CD4-positive, alpha-beta T cell (primary cell): ENCODE measurements at regions not wholly inside any gene's neighbourhood (a gene's known extent, or its start where the extent isn't known, plus 50 kb on each side); places are given as distances from the start of the nearest gene placed in this dataset.

Experiments
- ATAC-seq: fragments of 200-7000 bp; cut with Tn5 transposase; one replicate; pipeline ENCODE4 v1.10.0; 2022; ENCODE audit warnings: mild to moderate bottlenecking; ENCODE audit not compliant: poor library complexity
- CTCF ChIA-PET: fragments of 350-600 bp; sonication (Branson Sonifier 250); formaldehyde crosslinking; loops from one replicate; lab custom pipeline; 2021; ENCODE audit warnings: antibody characterized with exemption, inconsistent platforms; lab: Charles Lee
- POLR2A ChIA-PET: fragments of 350-600 bp; sonication (Branson Sonifier 250); formaldehyde crosslinking; loops from one replicate; lab custom pipeline; 2021; ENCODE audit warnings: antibody characterized with exemption, inconsistent platforms; lab: Charles Lee
- DNase-seq, 14 experiments: peaks; one replicate each; pipeline ENCODE4 v3.0.0-alpha.2; 2013 to 2020; ENCODE audit warnings: mixed read lengths in 2 of 14
- H3K27ac ChIP-seq, 2 donors: one replicate each; pipeline versions ENCODE4 v1.5.1 to v1.7.0; 2013; ENCODE audit warnings: low read length in 2 of 2, low read depth in 1 of 2, mild to moderate bottlenecking in 1 of 2
- H3K27me3 ChIP-seq, 2 experiments: 1 replicate in 1 of 2; 2 replicates in 1 of 2; pipeline versions ENCODE4 v1.6.1 to v1.7.0; 2013; ENCODE audit warnings: low read length in 2 of 2, control low read depth in 1 of 2, mild to moderate bottlenecking in 1 of 2, moderate library complexity in 1 of 2; ENCODE audit not compliant: insufficient read depth in 2 of 2, control insufficient read depth in 1 of 2
- H3K36me3 ChIP-seq: one replicate; pipeline ENCODE4 v1.6.1; 2013; ENCODE audit warnings: low read length, control low read depth; ENCODE audit not compliant: insufficient read depth
- H3K4me1 ChIP-seq: one replicate; pipeline ENCODE4 v1.6.1; 2013; ENCODE audit warnings: low read length, control low read depth; ENCODE audit not compliant: insufficient read depth
- H3K4me3 ChIP-seq: one replicate; pipeline ENCODE4 v1.5.1; 2013; ENCODE audit warnings: mild to moderate bottlenecking, low read length, moderate library complexity
- H3K9me3 ChIP-seq, 2 experiments: 1 replicate in 1 of 2; 2 replicates in 1 of 2; pipeline versions ENCODE4 v1.6.1 to v1.7.0; 2013; ENCODE audit warnings: low read length in 2 of 2, mild to moderate bottlenecking in 2 of 2, control low read depth in 1 of 2, moderate library complexity in 1 of 2; ENCODE audit not compliant: control insufficient read depth in 1 of 2, insufficient read depth in 1 of 2
- H3K27ac Mint-ChIP-seq: one replicate; pipeline ENCODE4 v1.8.0; 2020; ENCODE audit warnings: mixed read lengths
- H3K27me3 Mint-ChIP-seq: one replicate; pipeline ENCODE4 v1.8.0; 2021; ENCODE audit warnings: mixed read lengths
- H3K36me3 Mint-ChIP-seq: one replicate; pipeline ENCODE4 v1.8.0; 2021; ENCODE audit warnings: low read depth, mixed read lengths
- H3K4me1 Mint-ChIP-seq: one replicate; pipeline ENCODE4 v1.8.0; 2021; ENCODE audit warnings: low read depth, mixed read lengths
- H3K4me3 Mint-ChIP-seq: one replicate; pipeline ENCODE4 v1.8.0; 2020; ENCODE audit warnings: mild to moderate bottlenecking, mixed read lengths
- H3K9me3 Mint-ChIP-seq: one replicate; pipeline ENCODE4 v1.8.0; 2020; ENCODE audit warnings: mixed read lengths
- intact Hi-C, 2 experiments: fragments of 100-400 bp; cut with DNase I in 1 of 2; cut with micrococcal nuclease in 1 of 2; formaldehyde crosslinking; loops; one replicate each; pipeline versions ENCODE4 v1.15.1 to v1.9.0; 2023 to 2025; cut with DNase I, micrococcal nuclease
- TF ChIP-seq, protein P1 (sequence below): fragments of 200-600 bp; IDR thresholded peaks from one replicate; pipeline ENCODE4 v1.8.0; 2022; ENCODE audit warnings: antibody characterized with exemption, mild to moderate bottlenecking

DNA sequence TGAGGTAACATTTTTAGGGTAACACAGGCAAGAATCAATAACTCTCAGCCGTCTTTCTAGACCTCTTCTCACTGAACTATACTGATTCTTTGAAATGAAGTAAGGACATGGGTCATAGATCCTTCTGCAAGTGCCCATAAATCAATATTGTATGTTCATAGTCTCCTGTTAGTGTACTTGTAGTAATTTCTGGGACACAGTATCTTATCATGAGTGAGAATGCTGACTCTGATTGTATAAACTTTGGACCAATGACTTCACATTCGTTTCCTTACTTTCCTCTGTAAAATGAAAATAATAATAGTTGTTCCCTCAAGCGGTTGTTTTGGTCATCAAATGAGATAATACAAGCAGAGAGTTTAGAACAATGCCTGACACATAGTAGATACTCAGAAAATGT lies 777.1 kb upstream of the GOLIM4 start:
- intact Hi-C loops = no loop called here
- Histone ChIP-seq H3K9me3 (no peaks in the 10 kb centered on the region), H3K27ac (no peak overlapping the region), H3K4me1 (no peaks in the 10 kb centered on the region), H3K27me3 (no peaks in the 10 kb centered on the region), H3K4me3 (no peak overlapping the region), H3K36me3 (no peaks in the 10 kb centered on the region)
- ChIA-PET POLR2A (no interaction called here), CTCF (no interaction called here)
- Mint-ChIP-seq H3K4me3 (no peak overlapping the region), H3K36me3 (no peaks in the 10 kb centered on the region), H3K27ac (no peak overlapping the region), H3K27me3 (no peaks in the 10 kb centered on the region), H3K9me3 (no peaks in the 10 kb centered on the region), H3K4me1 (no peaks in the 10 kb centered on the region)
- ATAC-seq (no peak), DNase-seq (no peak)
- TF ChIP-seq, protein P1, sequence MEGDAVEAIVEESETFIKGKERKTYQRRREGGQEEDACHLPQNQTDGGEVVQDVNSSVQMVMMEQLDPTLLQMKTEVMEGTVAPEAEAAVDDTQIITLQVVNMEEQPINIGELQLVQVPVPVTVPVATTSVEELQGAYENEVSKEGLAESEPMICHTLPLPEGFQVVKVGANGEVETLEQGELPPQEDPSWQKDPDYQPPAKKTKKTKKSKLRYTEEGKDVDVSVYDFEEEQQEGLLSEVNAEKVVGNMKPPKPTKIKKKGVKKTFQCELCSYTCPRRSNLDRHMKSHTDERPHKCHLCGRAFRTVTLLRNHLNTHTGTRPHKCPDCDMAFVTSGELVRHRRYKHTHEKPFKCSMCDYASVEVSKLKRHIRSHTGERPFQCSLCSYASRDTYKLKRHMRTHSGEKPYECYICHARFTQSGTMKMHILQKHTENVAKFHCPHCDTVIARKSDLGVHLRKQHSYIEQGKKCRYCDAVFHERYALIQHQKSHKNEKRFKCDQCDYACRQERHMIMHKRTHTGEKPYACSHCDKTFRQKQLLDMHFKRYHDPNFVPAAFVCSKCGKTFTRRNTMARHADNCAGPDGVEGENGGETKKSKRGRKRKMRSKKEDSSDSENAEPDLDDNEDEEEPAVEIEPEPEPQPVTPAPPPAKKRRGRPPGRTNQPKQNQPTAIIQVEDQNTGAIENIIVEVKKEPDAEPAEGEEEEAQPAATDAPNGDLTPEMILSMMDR = no peak

DNA sequence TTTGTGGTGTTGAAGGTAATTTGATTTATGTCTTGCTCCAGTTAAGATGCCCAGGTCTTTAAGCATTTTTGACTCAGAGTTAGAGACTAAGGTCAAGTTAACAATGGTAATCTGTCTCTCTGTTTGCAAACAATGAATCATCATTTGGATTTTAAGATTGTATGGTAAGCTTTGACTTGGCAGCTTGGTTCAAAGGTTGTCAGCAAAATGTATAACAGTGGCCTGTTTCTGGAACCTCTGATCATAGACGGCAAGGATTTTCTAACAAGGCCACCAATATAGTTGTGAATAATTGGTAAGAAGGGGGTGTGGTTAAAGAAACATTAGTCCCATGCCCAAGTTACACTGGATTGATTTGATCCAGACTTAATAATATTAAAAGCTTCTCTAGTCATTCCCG lies 775.2 kb upstream of the GOLIM4 start:
- H3K27ac Mint-ChIP-seq = no peak overlapping the region
- Histone ChIP-seq H3K4me1 (no peaks in the 10 kb centered on the region), H3K9me3 (no peaks in the 10 kb centered on the region), H3K4me3 (no peak overlapping the region), H3K27me3 (no peaks in the 10 kb centered on the region), H3K27ac (no peak overlapping the region), H3K36me3 (no peaks in the 10 kb centered on the region)
- POLR2A ChIA-PET = no interaction called here
- CTCF ChIA-PET = no interaction called here
- ATAC-seq = no peak
- H3K36me3 Mint-ChIP-seq = no peaks in the 10 kb centered on the region
- no peak overlapping the region for H3K4me3 Mint-ChIP-seq
- no peak for DNase-seq
- no peaks in the 10 kb centered on the region for H3K9me3 Mint-ChIP-seq
- intact Hi-C loops = no loop called here
- no peaks in the 10 kb centered on the region for H3K27me3 Mint-ChIP-seq
- H3K4me1 Mint-ChIP-seq = no peaks in the 10 kb centered on the region
- TF ChIP-seq, protein P1 = no peak

DNA sequence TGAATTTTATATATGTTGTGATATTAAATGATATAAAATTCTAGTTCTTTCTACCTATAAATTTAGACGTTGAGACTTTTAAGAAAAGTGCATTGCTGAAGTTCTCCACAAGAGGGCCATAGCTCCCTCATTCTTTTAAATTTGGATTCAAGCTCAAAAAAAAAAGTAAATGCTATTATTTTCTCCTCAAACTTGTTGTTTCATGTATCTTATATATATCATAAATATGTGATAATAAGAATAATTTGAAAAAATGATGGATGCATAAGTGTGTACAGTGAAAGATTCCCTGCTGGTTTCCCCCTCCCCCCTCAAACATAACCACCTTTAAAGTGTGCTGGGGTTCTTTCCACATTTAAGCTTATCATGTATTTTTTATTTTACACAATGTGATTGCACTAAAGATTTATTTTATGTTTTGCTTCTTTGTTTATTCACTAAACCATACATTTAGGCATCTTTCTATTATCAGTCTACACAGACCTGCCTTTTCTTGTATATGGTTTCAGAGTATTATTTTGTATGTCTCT lies 769.4 kb upstream of the GOLIM4 start:
- ChIA-PET CTCF (no interaction called here), POLR2A (no interaction called here)
- Histone ChIP-seq H3K27me3 (no peaks in the 10 kb centered on the region), H3K4me1 (no peaks in the 10 kb centered on the region), H3K9me3 (no peaks in the 10 kb centered on the region), H3K4me3 (no peak overlapping the region), H3K27ac (no peak overlapping the region), H3K36me3 (no peaks in the 10 kb centered on the region)
- no peaks in the 10 kb centered on the region for H3K27me3 Mint-ChIP-seq
- TF ChIP-seq, protein P1 = peak; percentile 54
- H3K36me3 Mint-ChIP-seq = no peaks in the 10 kb centered on the region
- ATAC-seq (no peak), DNase-seq (no peak)
- intact Hi-C loops = loop anchor here in 1 of 2 experiments (10.0 kb wide), 1 partner anchor 880 kb away; no protein-coding TSS in a partner anchor
- H3K27ac Mint-ChIP-seq = no peak overlapping the region
- H3K9me3 Mint-ChIP-seq = no peaks in the 10 kb centered on the region
- no peaks in the 10 kb centered on the region for H3K4me1 Mint-ChIP-seq
- H3K4me3 Mint-ChIP-seq = no peak overlapping the region
